HG03442 (cell line): ENCODE measurements at regions not wholly inside any gene's neighbourhood (a gene's known extent, or its start where the extent isn't known, plus 50 kb on each side); places are given as distances from the start of the nearest gene placed in this dataset.

Experiments
- ATAC-seq: cut with Tn5 transposase; IDR thresholded peaks from one replicate; pipeline ENCODE4 v1.9.1; 2021; ENCODE audit warnings: mild to moderate bottlenecking, moderate library complexity; ENCODE audit not compliant: unreplicated experiment

- ATAC-seq, result no peak
These were observed 524.1 kb upstream of the FBXO33 start for GRCh38 chr14:39956372-39956771.

- no peak for ATAC-seq
These were observed 516.0 kb upstream of the FBXO33 start for GRCh38 chr14:39948235-39948634.

- no peak for ATAC-seq
These were observed 514.6 kb upstream of the FBXO33 start for GRCh38 chr14:39946807-39947206.

GRCh38 chr14:39939023-39939422 is 506.8 kb upstream of the FBXO33 start:
- ATAC-seq, result no peak

GRCh38 chr14:39912192-39913100 is 480.2 kb upstream of the FBXO33 start:
- ATAC-seq, result peak; percentile 96

GRCh38 chr14:39897657-39898056 is 465.4 kb upstream of the FBXO33 start:
- no peak for ATAC-seq

GRCh38 chr14:39890026-39890425 is 457.8 kb upstream of the FBXO33 start:
- ATAC-seq, result no peak

- no peak for ATAC-seq
These were observed 451.9 kb upstream of the FBXO33 start for GRCh38 chr14:39884091-39884490.

- ATAC-seq, result no peak
These were observed 448.7 kb upstream of the FBXO33 start for GRCh38 chr14:39880965-39881364.

GRCh38 chr14:39880106-39880695 is 448.0 kb upstream of the FBXO33 start:
- ATAC-seq, result no peak

- no peak for ATAC-seq
These were observed 445.5 kb upstream of the FBXO33 start for GRCh38 chr14:39877577-39878190.

- ATAC-seq, result peak; percentile 34
These were observed 444.7 kb upstream of the FBXO33 start for GRCh38 chr14:39876916-39877315.

GRCh38 chr14:39875028-39875427 is 442.8 kb upstream of the FBXO33 start:
- ATAC-seq, result peak; percentile 49

- ATAC-seq, result no peak
These were observed 441.6 kb upstream of the FBXO33 start for GRCh38 chr14:39873791-39874190.

GRCh38 chr14:39868949-39869348 is 436.7 kb upstream of the FBXO33 start:
- ATAC-seq, result no peak

GRCh38 chr14:39868251-39868650 is 436.0 kb upstream of the FBXO33 start:
- ATAC-seq, result no peak

- no peak for ATAC-seq
These were observed 431.2 kb upstream of the FBXO33 start for GRCh38 chr14:39863441-39863840.

- ATAC-seq, result no peak
These were observed 429.5 kb upstream of the FBXO33 start for GRCh38 chr14:39861696-39862095.

GRCh38 chr14:39861229-39861600 is 429.0 kb upstream of the FBXO33 start:
- no peak for ATAC-seq

GRCh38 chr14:39860596-39861228 is 428.5 kb upstream of the FBXO33 start:
- ATAC-seq, result no peak

GRCh38 chr14:39859314-39859713 is 427.1 kb upstream of the FBXO33 start:
- ATAC-seq, result no peak
